HUES64 (cell line): ENCODE measurements at regions not wholly inside any gene's neighbourhood (a gene's known extent, or its start where the extent isn't known, plus 50 kb on each side); places are given as distances from the start of the nearest gene placed in this dataset.

Experiments
- H3K27ac ChIP-seq: 2 replicates; pipeline ENCODE4 v1.7.0; 2013; ENCODE audit warnings: low read depth, low read length, inconsistent platforms
- H3K27me3 ChIP-seq: 2 replicates; pipeline ENCODE4 v1.6.1; 2013; ENCODE audit warnings: mild to moderate bottlenecking, low read length; ENCODE audit not compliant: insufficient read depth
- H3K36me3 ChIP-seq: 2 replicates; pipeline ENCODE4 v1.6.1; 2013; ENCODE audit warnings: mild to moderate bottlenecking, low read length; ENCODE audit not compliant: insufficient read depth
- H3K4me1 ChIP-seq: 2 replicates; pipeline ENCODE4 v1.6.1; 2013; ENCODE audit warnings: mild to moderate bottlenecking, low read length, moderate library complexity; ENCODE audit not compliant: insufficient read depth
- H3K4me3 ChIP-seq: 2 replicates; pipeline ENCODE4 v1.5.1; 2013; ENCODE audit warnings: mild to moderate bottlenecking, low read length, moderate library complexity
- H3K9ac ChIP-seq: 2 replicates; pipeline ENCODE4 v1.6.1; 2013; ENCODE audit warnings: mild to moderate bottlenecking, low read depth, low read length
- H3K9me3 ChIP-seq: 2 replicates; pipeline ENCODE4 v1.6.1; 2013; ENCODE audit warnings: low read depth, low read length; ENCODE audit not compliant: insufficient read depth
- WGBS: fragments of 150-250, 120-280 bp; methylation state at CpG from one replicate; pipeline ENCODE4 v1.1.7; 2013; ENCODE audit warnings: missing lambda C conversion rate; 5-methylcytosine and 5-hydroxymethylcytosine counted together

DNA sequence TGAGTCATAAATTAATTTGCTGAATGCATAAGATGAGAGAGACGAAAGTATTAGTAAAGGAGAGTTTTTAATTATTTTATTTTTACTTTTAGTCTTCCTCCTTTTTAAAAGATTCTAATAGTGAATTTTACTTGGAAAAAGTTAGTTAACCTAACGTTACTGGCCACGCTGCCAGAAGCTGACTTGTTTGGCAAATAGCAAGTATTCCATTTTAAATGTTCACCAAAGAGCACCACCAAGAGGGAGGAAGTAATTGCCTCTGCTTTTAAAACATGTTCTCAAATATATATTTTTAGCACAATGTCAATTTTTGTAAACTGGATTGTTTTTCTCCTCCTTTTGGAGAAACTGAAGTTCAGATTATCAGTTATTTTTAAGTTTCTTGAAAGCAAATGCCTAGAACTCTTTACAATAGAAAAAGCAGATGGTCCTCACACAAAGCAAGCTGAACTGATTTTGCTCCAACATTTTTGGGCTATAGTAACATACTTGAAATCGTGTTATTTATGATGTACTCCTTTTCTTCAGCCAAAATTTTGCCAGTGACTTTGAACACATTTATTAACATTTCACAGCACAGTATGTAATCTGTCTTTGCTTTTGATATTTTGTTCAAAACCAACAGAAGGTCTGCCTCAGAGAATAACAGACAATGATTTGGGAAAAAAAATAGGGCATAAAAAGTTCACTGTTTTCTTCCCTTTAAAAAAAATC, 1311.0 kb upstream of the FAM98A start:
- no peaks in the 10 kb centered on the region for H3K9me3 ChIP-seq
- WGBS, result 96% methylated on average over 3 of the region's 4 CpGs

DNA sequence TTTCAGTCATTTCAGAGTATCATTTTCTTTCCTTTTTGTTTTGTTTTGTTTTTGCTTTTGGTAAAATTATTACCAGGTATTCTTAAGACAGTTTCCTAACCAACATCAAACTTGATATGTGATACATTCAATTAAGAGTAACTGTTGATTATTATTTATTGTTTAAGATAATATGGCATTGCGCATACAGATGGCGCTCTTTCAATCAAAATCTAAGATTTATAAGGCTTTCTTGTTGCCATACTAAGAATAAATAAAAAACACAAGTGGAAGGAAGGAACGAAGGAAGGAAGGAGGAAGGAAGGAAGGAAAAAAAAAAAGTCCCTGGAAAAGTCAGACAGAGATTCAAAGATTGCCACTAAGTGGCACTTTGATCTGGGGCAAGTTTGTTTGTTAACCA, 1308.7 kb upstream of the FAM98A start:
- Histone ChIP-seq H3K36me3 (no peaks in the 10 kb centered on the region), H3K27me3 (no peaks in the 10 kb centered on the region)
- 96% methylated on average over 1 of the region's 3 CpGs for WGBS

More for the DNA sequence above, 1311.0 kb upstream of the FAM98A start:
- Histone ChIP-seq H3K27ac (no peak overlapping the region), H3K4me1 (no peaks in the 10 kb centered on the region), H3K36me3 (no peaks in the 10 kb centered on the region), H3K27me3 (no peaks in the 10 kb centered on the region), H3K9ac (no peak overlapping the region), H3K4me3 (no peak overlapping the region)

GRCh38 chr2:34901739-34902138, 1302.6 kb upstream of the FAM98A start:
- no peak overlapping the region for H3K4me3 ChIP-seq
- H3K27me3 ChIP-seq, result no peaks in the 10 kb centered on the region
- no peak overlapping the region for H3K27ac ChIP-seq
- 79% methylated on average over 2 of the region's 2 CpGs for WGBS
- H3K4me1 ChIP-seq, result no peaks in the 10 kb centered on the region
- H3K9ac ChIP-seq, result no peak overlapping the region
- H3K36me3 ChIP-seq, result no peaks in the 10 kb centered on the region
- no peaks in the 10 kb centered on the region for H3K9me3 ChIP-seq

More for the DNA sequence above, 1308.7 kb upstream of the FAM98A start:
- no peak overlapping the region for H3K9ac ChIP-seq
- no peaks in the 10 kb centered on the region for H3K9me3 ChIP-seq
- H3K4me1 ChIP-seq, result no peaks in the 10 kb centered on the region
- H3K27ac ChIP-seq, result no peak overlapping the region
- H3K4me3 ChIP-seq, result no peak overlapping the region

DNA sequence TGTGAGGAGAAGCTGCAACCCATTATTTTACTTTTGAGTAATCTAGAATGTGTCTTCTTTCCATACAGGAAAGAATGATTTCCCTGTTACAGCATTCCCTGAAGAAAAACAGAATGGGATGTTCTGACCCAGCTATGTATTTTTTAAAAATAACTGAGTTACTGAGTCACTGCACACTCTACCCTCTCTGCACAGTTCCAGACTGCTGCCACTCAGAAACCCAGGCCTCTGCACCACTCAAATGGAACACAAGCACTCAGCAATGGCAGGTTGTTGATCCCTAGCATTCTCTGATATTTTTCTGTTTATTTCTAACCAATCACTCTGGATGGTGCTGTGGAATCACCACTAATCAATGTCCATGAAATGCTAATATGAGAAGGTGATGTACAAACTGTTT, 1300.0 kb upstream of the FAM98A start:
- Histone ChIP-seq H3K9me3 (no peaks in the 10 kb centered on the region), H3K27me3 (no peaks in the 10 kb centered on the region), H3K27ac (no peak overlapping the region), H3K4me1 (no peaks in the 10 kb centered on the region), H3K4me3 (no peak overlapping the region), H3K9ac (no peak overlapping the region), H3K36me3 (no peaks in the 10 kb centered on the region)

GRCh38 chr2:34892766-34893165, 1293.7 kb upstream of the FAM98A start:
- no peaks in the 10 kb centered on the region for H3K27me3 ChIP-seq
- H3K4me3 ChIP-seq, result no peak overlapping the region
- H3K9me3 ChIP-seq, result no peaks in the 10 kb centered on the region
- no peak overlapping the region for H3K27ac ChIP-seq
- H3K9ac ChIP-seq, result no peak overlapping the region
- 90% methylated on average over 2 of the region's 2 CpGs for WGBS
- no peaks in the 10 kb centered on the region for H3K36me3 ChIP-seq
- no peaks in the 10 kb centered on the region for H3K4me1 ChIP-seq

- H3K27me3 ChIP-seq, result no peaks in the 10 kb centered on the region
- no peaks in the 10 kb centered on the region for H3K4me1 ChIP-seq
- no peak overlapping the region for H3K4me3 ChIP-seq
- no peaks in the 10 kb centered on the region for H3K36me3 ChIP-seq
- H3K9ac ChIP-seq, result no peak overlapping the region
- no peaks in the 10 kb centered on the region for H3K9me3 ChIP-seq
- H3K27ac ChIP-seq, result no peak overlapping the region
- WGBS, result 90% methylated on average over 4 of the region's 5 CpGs
These were observed 1293.2 kb upstream of the FAM98A start for GRCh38 chr2:34892256-34892655.

DNA sequence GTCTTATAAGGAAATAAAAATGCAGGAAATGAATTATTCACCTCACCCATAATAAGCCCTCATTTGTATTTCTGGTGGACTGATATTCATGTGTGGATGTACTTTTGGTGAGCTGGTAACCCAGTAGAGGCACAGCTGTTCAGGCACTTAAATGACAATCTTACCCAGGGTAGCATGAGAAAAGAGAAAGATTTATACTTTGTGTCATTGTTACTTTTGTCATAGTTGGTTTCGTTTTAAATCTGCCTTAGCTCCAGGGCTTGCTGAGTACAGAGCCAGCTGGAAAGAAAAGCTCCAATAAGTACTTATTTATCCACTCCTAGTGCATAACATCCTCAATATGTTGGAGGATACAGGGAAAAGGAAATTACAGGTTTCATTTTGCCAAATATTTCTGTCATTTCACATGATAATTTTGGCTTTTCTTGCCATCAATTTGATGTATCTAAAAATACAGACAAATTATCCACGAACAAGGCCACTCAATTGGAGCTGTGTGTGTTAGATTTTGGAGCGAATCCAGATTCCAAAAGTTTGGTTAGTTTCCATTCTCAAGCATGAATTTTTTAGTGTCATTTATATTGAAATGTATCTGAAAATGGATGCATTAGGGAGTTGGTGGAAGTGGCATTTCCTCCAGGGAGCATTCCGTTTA, 1276.1 kb upstream of the FAM98A start:
- WGBS, result 79% methylated on average over 4 of the region's 4 CpGs
- Histone ChIP-seq H3K4me1 (peaks cover 8% of the 10 kb centered on the region; the same call in 1 of the 2 replicates), H3K9ac (no peak overlapping the region), H3K27ac (no peak overlapping the region), H3K4me3 (no peak overlapping the region), H3K9me3 (no peaks in the 10 kb centered on the region), H3K36me3 (no peaks in the 10 kb centered on the region), H3K27me3 (no peaks in the 10 kb centered on the region)

DNA sequence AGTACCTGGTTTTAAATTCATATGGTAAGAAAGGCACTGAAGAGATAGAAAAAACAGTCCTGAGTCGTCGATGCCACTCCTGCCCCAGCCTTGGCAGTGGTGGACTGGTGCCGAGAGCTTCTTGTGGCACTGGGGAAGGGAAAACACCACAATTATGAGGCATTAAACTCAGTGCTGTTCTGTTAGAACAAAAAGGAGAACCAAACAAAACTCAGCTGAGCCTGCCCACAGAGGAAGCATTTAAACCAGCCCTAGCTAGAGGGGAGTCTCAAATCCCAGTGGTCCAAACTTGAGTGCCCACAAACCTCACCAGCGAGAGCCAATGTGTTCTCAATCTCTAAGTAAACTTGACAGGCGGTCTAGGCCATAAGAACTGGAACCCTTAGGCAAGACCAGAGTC, 1254.5 kb upstream of the FAM98A start:
- H3K4me1 ChIP-seq, result no peaks in the 10 kb centered on the region
- H3K27ac ChIP-seq, result no peak overlapping the region
- WGBS, result 93% methylated on average over 5 of the region's 5 CpGs
- H3K9me3 ChIP-seq, result peaks cover 10% of the 10 kb centered on the region; the same call in 1 of the 2 replicates
- H3K9ac ChIP-seq, result no peak overlapping the region
- H3K27me3 ChIP-seq, result no peaks in the 10 kb centered on the region
- H3K36me3 ChIP-seq, result no peaks in the 10 kb centered on the region
- H3K4me3 ChIP-seq, result no peak overlapping the region

GRCh38 chr2:34851804-34852203, 1252.7 kb upstream of the FAM98A start:
- Histone ChIP-seq H3K4me1 (peaks cover under 1% of the 10 kb centered on the region; the same call in 1 of the 2 replicates), H3K4me3 (no peak overlapping the region), H3K27me3 (no peaks in the 10 kb centered on the region), H3K9me3 (peaks cover 10% of the 10 kb centered on the region; the same call in 1 of the 2 replicates), H3K9ac (no peak overlapping the region), H3K27ac (no peak overlapping the region), H3K36me3 (no peaks in the 10 kb centered on the region)
- WGBS, result 94% methylated on average over 2 of the region's 2 CpGs

GRCh38 chr2:34849827-34850226, 1250.7 kb upstream of the FAM98A start:
- H3K9ac ChIP-seq, result no peak overlapping the region
- no peak overlapping the region for H3K27ac ChIP-seq
- no peaks in the 10 kb centered on the region for H3K27me3 ChIP-seq
- no peak overlapping the region for H3K4me3 ChIP-seq
- 98% methylated on average over 3 of the region's 3 CpGs for WGBS
- peaks cover 8% of the 10 kb centered on the region; the same call in 1 of the 2 replicates for H3K4me1 ChIP-seq
- 0 out of 2 replicates have a peak, but pooled peaks cover under 1% of the 10 kb centered on the region for H3K9me3 ChIP-seq
- H3K36me3 ChIP-seq, result no peaks in the 10 kb centered on the region

DNA sequence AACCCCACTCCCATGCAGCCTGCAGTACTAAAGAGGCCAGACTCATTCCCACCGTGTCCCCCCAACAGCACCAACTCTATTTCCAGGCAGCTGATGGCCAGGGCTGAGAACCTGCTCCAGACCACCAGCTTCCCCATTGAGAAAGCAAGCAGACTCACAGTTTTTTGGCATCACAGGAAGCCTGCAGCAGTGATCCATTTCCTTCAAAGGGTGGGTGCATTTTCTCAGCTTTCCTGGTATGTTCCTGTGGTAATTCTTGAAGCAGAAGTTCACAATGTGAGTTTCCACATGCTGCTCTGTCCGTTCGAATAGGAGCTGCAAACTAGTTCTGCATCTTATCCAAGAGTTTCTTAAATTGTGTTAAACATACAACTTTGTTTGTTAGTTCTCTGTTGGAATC, 1249.6 kb upstream of the FAM98A start:
- Histone ChIP-seq H3K9me3 (no peaks in the 10 kb centered on the region), H3K36me3 (no peaks in the 10 kb centered on the region), H3K4me1 (peaks cover 12% of the 10 kb centered on the region), H3K27me3 (no peaks in the 10 kb centered on the region), H3K4me3 (no peak overlapping the region), H3K27ac (no peak overlapping the region), H3K9ac (no peak overlapping the region)
- 93% methylated on average over 3 of the region's 3 CpGs for WGBS
